ENCODE measurements at regions not wholly inside any gene's neighbourhood (a gene's known extent, or its start where the extent isn't known, plus 50 kb on each side); places are given as distances from the start of the nearest gene placed in this dataset.
"Not testable (repeated sequence)": the region's sequence is repeated elsewhere in the genome, so short reads cannot be mapped to it uniquely, and the experiment has no call there.

- no peak overlapping the region for H2AFZ ChIP-seq (ENCODE audit: control insufficient read depth, low read length)
- TF ChIP-seq EZH2 (IDR thresholded peaks at IDR 0.05; ENCODE audit: low read length) (no peak), CTCF (optimal IDR thresholded peaks at IDR 0.05 in 1 of 3, IDR thresholded peaks at IDR 0.05 in 1 of 3, conservative IDR thresholded peaks at IDR 0.05 in 1 of 3; ENCODE audit: extremely low read depth in 1 of 3, insufficient read depth in 2 of 3, low read length in 3 of 3) (no peak)
- no peak for FAIRE-seq
- H3K4me3 ChIP-seq (ENCODE audit: control insufficient read depth in 2 of 3, extremely low read depth in 1 of 3, insufficient read depth in 2 of 3, low read depth in 1 of 3, low read length in 3 of 3), result no peak overlapping the region
- DNase-seq (ENCODE audit: low read depth, low spot score), result no peak
- H3K27ac ChIP-seq (ENCODE audit: control insufficient read depth, insufficient read depth, low read length), result no peak overlapping the region
- no peaks in the 10 kb centered on the region for H3K9me3 ChIP-seq (ENCODE audit: control insufficient read depth, low read depth, low read length)
- H3K4me2 ChIP-seq (ENCODE audit: control insufficient read depth, extremely low read depth, insufficient read depth, low read depth, low read length), result no peak overlapping the region
- H3K36me3 ChIP-seq (ENCODE audit: control insufficient read depth in 2 of 2, extremely low read depth in 1 of 2, insufficient read depth in 2 of 2, low read length in 2 of 2), result no peaks in the 10 kb centered on the region
- H4K20me1 ChIP-seq (ENCODE audit: control insufficient read depth, extremely low read depth, insufficient read depth, low read length), result no peaks in the 10 kb centered on the region
- H3K27me3 ChIP-seq (ENCODE audit: control insufficient read depth, extremely low read depth, insufficient read depth, low read length), result no peaks in the 10 kb centered on the region
- H3K9ac ChIP-seq (ENCODE audit: control insufficient read depth, extremely low read depth, insufficient read depth, low read length), result no peak overlapping the region
- no peaks in the 10 kb centered on the region for H3K9me1 ChIP-seq (ENCODE audit: control insufficient read depth, extremely low read depth, insufficient read depth, low read length)
- H3K79me2 ChIP-seq (ENCODE audit: control insufficient read depth, insufficient read depth, low read length), result no peaks in the 10 kb centered on the region
- dilution Hi-C loops (cut with MboI; ENCODE audit: extremely low pct_ligation_motif_present, low sequenced_read_pairs), result no loop called here
- no peaks in the 10 kb centered on the region for H3K4me1 ChIP-seq (ENCODE audit: control insufficient read depth, extremely low read depth, insufficient read depth, low read length)
These were observed 92.0 kb upstream of the FRMD1 start for GRCh38 chr6:168170841-168171601.

- no peak for FAIRE-seq
- DNase-seq (ENCODE audit: low read depth, low spot score), result no peak
- H3K4me3 ChIP-seq (ENCODE audit: control insufficient read depth in 2 of 3, extremely low read depth in 1 of 3, insufficient read depth in 2 of 3, low read depth in 1 of 3, low read length in 3 of 3), result no peak overlapping the region
- no peaks in the 10 kb centered on the region for H3K9me1 ChIP-seq (ENCODE audit: control insufficient read depth, extremely low read depth, insufficient read depth, low read length)
- no peak overlapping the region for H3K9ac ChIP-seq (ENCODE audit: control insufficient read depth, extremely low read depth, insufficient read depth, low read length)
- TF ChIP-seq EZH2 (IDR thresholded peaks at IDR 0.05; ENCODE audit: low read length) (no peak), CTCF (optimal IDR thresholded peaks at IDR 0.05 in 1 of 3, IDR thresholded peaks at IDR 0.05 in 1 of 3, conservative IDR thresholded peaks at IDR 0.05 in 1 of 3; ENCODE audit: extremely low read depth in 1 of 3, insufficient read depth in 2 of 3, low read length in 3 of 3) (no peak)
- no peak overlapping the region for H2AFZ ChIP-seq (ENCODE audit: control insufficient read depth, low read length)
- H3K9me3 ChIP-seq (ENCODE audit: control insufficient read depth, low read depth, low read length), result no peaks in the 10 kb centered on the region
- no peaks in the 10 kb centered on the region for H4K20me1 ChIP-seq (ENCODE audit: control insufficient read depth, extremely low read depth, insufficient read depth, low read length)
- no peaks in the 10 kb centered on the region for H3K4me1 ChIP-seq (ENCODE audit: control insufficient read depth, extremely low read depth, insufficient read depth, low read length)
- no peaks in the 10 kb centered on the region for H3K36me3 ChIP-seq (ENCODE audit: control insufficient read depth in 2 of 2, extremely low read depth in 1 of 2, insufficient read depth in 2 of 2, low read length in 2 of 2)
- no peaks in the 10 kb centered on the region for H3K79me2 ChIP-seq (ENCODE audit: control insufficient read depth, insufficient read depth, low read length)
- H3K27me3 ChIP-seq (ENCODE audit: control insufficient read depth, extremely low read depth, insufficient read depth, low read length), result no peaks in the 10 kb centered on the region
- dilution Hi-C loops (cut with MboI; ENCODE audit: extremely low pct_ligation_motif_present, low sequenced_read_pairs), result no loop called here
- no peak overlapping the region for H3K27ac ChIP-seq (ENCODE audit: control insufficient read depth, insufficient read depth, low read length)
- no peak overlapping the region for H3K4me2 ChIP-seq (ENCODE audit: control insufficient read depth, extremely low read depth, insufficient read depth, low read depth, low read length)
These were observed 90.6 kb upstream of the FRMD1 start for GRCh38 chr6:168169624-168170023.

- H3K9me1 ChIP-seq (ENCODE audit: control insufficient read depth, extremely low read depth, insufficient read depth, low read length); H2AFZ ChIP-seq (ENCODE audit: control insufficient read depth, low read length); DNase-seq (ENCODE audit: low read depth, low spot score); H3K36me3 ChIP-seq (ENCODE audit: control insufficient read depth in 2 of 2, extremely low read depth in 1 of 2, insufficient read depth in 2 of 2, low read length in 2 of 2); H3K27ac ChIP-seq (ENCODE audit: control insufficient read depth, insufficient read depth, low read length); H3K27me3 ChIP-seq (ENCODE audit: control insufficient read depth, extremely low read depth, insufficient read depth, low read length); H4K20me1 ChIP-seq (ENCODE audit: control insufficient read depth, extremely low read depth, insufficient read depth, low read length); H3K4me2 ChIP-seq (ENCODE audit: control insufficient read depth, extremely low read depth, insufficient read depth, low read depth, low read length); dilution Hi-C loops (cut with MboI; ENCODE audit: extremely low pct_ligation_motif_present, low sequenced_read_pairs); FAIRE-seq; H3K4me1 ChIP-seq (ENCODE audit: control insufficient read depth, extremely low read depth, insufficient read depth, low read length); H3K79me2 ChIP-seq (ENCODE audit: control insufficient read depth, insufficient read depth, low read length); H3K4me3 ChIP-seq (ENCODE audit: control insufficient read depth in 2 of 3, extremely low read depth in 1 of 3, insufficient read depth in 2 of 3, low read depth in 1 of 3, low read length in 3 of 3); H3K9ac ChIP-seq (ENCODE audit: control insufficient read depth, extremely low read depth, insufficient read depth, low read length); H3K9me3 ChIP-seq (ENCODE audit: control insufficient read depth, low read depth, low read length): not testable (repeated sequence)
These were observed 89.9 kb upstream of the FRMD1 start for GRCh38 chr6:168168936-168169335.

- FAIRE-seq; H3K27me3 ChIP-seq (ENCODE audit: control insufficient read depth, extremely low read depth, insufficient read depth, low read length): not testable (repeated sequence)
These were observed 89.3 kb upstream of the FRMD1 start for GRCh38 chr6:168168330-168168729.

More at GRCh38 chr6:168168330-168168729, 89.3 kb upstream of the FRMD1 start:
- H3K4me3 ChIP-seq (ENCODE audit: control insufficient read depth in 2 of 3, extremely low read depth in 1 of 3, insufficient read depth in 2 of 3, low read depth in 1 of 3, low read length in 3 of 3); H3K27ac ChIP-seq (ENCODE audit: control insufficient read depth, insufficient read depth, low read length); H3K4me2 ChIP-seq (ENCODE audit: control insufficient read depth, extremely low read depth, insufficient read depth, low read depth, low read length); H3K4me1 ChIP-seq (ENCODE audit: control insufficient read depth, extremely low read depth, insufficient read depth, low read length); H3K36me3 ChIP-seq (ENCODE audit: control insufficient read depth in 2 of 2, extremely low read depth in 1 of 2, insufficient read depth in 2 of 2, low read length in 2 of 2); H3K9ac ChIP-seq (ENCODE audit: control insufficient read depth, extremely low read depth, insufficient read depth, low read length); H3K79me2 ChIP-seq (ENCODE audit: control insufficient read depth, insufficient read depth, low read length); H3K9me3 ChIP-seq (ENCODE audit: control insufficient read depth, low read depth, low read length); dilution Hi-C loops (cut with MboI; ENCODE audit: extremely low pct_ligation_motif_present, low sequenced_read_pairs); H2AFZ ChIP-seq (ENCODE audit: control insufficient read depth, low read length); H4K20me1 ChIP-seq (ENCODE audit: control insufficient read depth, extremely low read depth, insufficient read depth, low read length); DNase-seq (ENCODE audit: low read depth, low spot score); H3K9me1 ChIP-seq (ENCODE audit: control insufficient read depth, extremely low read depth, insufficient read depth, low read length): not testable (repeated sequence)
